SIG-M5 treated with dmso at 0.1 percent for 504 hours (cell line): ENCODE measurements at regions not wholly inside any gene's neighbourhood (a gene's known extent, or its start where the extent isn't known, plus 50 kb on each side); places are given as distances from the start of the nearest gene placed in this dataset.
"Not testable (repeated sequence)": the region's sequence is repeated elsewhere in the genome, so short reads cannot be mapped to it uniquely, and the experiment has no call there.

Experiments used
- DNase-seq: peaks from one replicate; lab custom pipeline; 2025; ENCODE audit not compliant: unreplicated experiment; lab: John Stamatoyannopoulos, UW

- no peak for DNase-seq
Observed at GRCh38 chr14:48304729-48305128, 629.3 kb upstream of the MDGA2 start.

GRCh38 chr14:48289701-48290100 lies 614.3 kb upstream of the MDGA2 start:
- DNase-seq: no peak

GRCh38 chr14:48285217-48285616 lies 609.8 kb upstream of the MDGA2 start:
- DNase-seq: not testable (repeated sequence)

- DNase-seq: no peak
Observed at GRCh38 chr14:48275301-48275700, 599.9 kb upstream of the MDGA2 start.

GRCh38 chr14:48274826-48275225 lies 599.4 kb upstream of the MDGA2 start:
- no peak for DNase-seq

GRCh38 chr14:48267926-48268325 lies 592.5 kb upstream of the MDGA2 start:
- DNase-seq: not testable (repeated sequence)

- not testable (repeated sequence) for DNase-seq
Observed at GRCh38 chr14:48266201-48266600, 590.8 kb upstream of the MDGA2 start.

GRCh38 chr14:48261436-48261835 lies 586.0 kb upstream of the MDGA2 start:
- no peak for DNase-seq

GRCh38 chr14:48260394-48261295 lies 585.2 kb upstream of the MDGA2 start:
- not testable (repeated sequence) for DNase-seq

- not testable (repeated sequence) for DNase-seq
Observed at GRCh38 chr14:48259876-48260275, 584.5 kb upstream of the MDGA2 start.

- DNase-seq: not testable (repeated sequence)
Observed at GRCh38 chr14:48259232-48259631, 583.8 kb upstream of the MDGA2 start.

GRCh38 chr14:48258703-48259102 lies 583.3 kb upstream of the MDGA2 start:
- not testable (repeated sequence) for DNase-seq

- DNase-seq: no peak
Observed at GRCh38 chr14:48253020-48253419, 577.6 kb upstream of the MDGA2 start.

- DNase-seq: no peak
Observed at GRCh38 chr14:48251290-48251689, 575.9 kb upstream of the MDGA2 start.

- DNase-seq: no peak
Observed at GRCh38 chr14:48250575-48250974, 575.2 kb upstream of the MDGA2 start.

GRCh38 chr14:48247977-48248376 lies 572.6 kb upstream of the MDGA2 start:
- no peak for DNase-seq

- no peak for DNase-seq
Observed at GRCh38 chr14:48243900-48244299, 568.5 kb upstream of the MDGA2 start.

GRCh38 chr14:48229091-48229490 lies 553.7 kb upstream of the MDGA2 start:
- DNase-seq: no peak

GRCh38 chr14:48193893-48194292 lies 518.5 kb upstream of the MDGA2 start:
- DNase-seq: no peak

GRCh38 chr14:48149624-48150023 lies 474.2 kb upstream of the MDGA2 start:
- DNase-seq: not testable (repeated sequence)

GRCh38 chr14:48140804-48141203 lies 465.4 kb upstream of the MDGA2 start:
- no peak for DNase-seq

- no peak for DNase-seq
Observed at GRCh38 chr14:48129472-48129871, 454.1 kb upstream of the MDGA2 start.

- no peak for DNase-seq
Observed at GRCh38 chr14:48127674-48128073, 452.3 kb upstream of the MDGA2 start.
